Loucy (cell line): ENCODE measurements at regions not wholly inside any gene's neighbourhood (a gene's known extent, or its start where the extent isn't known, plus 50 kb on each side); places are given as distances from the start of the nearest gene placed in this dataset.

Experiments
- H2AFZ ChIP-seq: fragments of 200-600 bp; sonication (generic); 2 replicates; pipeline ENCODE4 v1.6.0; 2016; ENCODE audit warnings: antibody characterized with exemption, mild to moderate bottlenecking, low read length, moderate library complexity
- H3F3A ChIP-seq: fragments of 200-600 bp; 2 replicates; pipeline ENCODE4 v1.6.0; 2016; ENCODE audit warnings: antibody characterized with exemption, low read depth, mild to moderate bottlenecking
- H3K27me3 ChIP-seq: fragments of 200-600 bp; sonication (generic); 2 replicates; pipeline ENCODE4 v1.6.1; 2014; ENCODE audit warnings: low read length, mild to moderate bottlenecking; ENCODE audit not compliant: insufficient read depth, poor library complexity, severe bottlenecking
- H3K36me3 ChIP-seq: fragments of 200-600 bp; sonication (generic); 2 replicates; pipeline ENCODE4 v1.6.1; 2016; ENCODE audit warnings: low read length; ENCODE audit not compliant: insufficient read depth
- H3K4me1 ChIP-seq: fragments of 200-600 bp; sonication (generic); 2 replicates; pipeline ENCODE4 v1.5.1; 2014; ENCODE audit warnings: low read length, mild to moderate bottlenecking; ENCODE audit not compliant: insufficient read depth, poor library complexity, severe bottlenecking
- H3K4me2 ChIP-seq: fragments of 200-600 bp; sonication (generic); 2 replicates; pipeline ENCODE4 v1.6.0; 2014; ENCODE audit warnings: antibody characterized with exemption, low read length, low read depth, mild to moderate bottlenecking; ENCODE audit not compliant: poor library complexity, severe bottlenecking
- H3K4me3 ChIP-seq: fragments of 200-600 bp; sonication (generic); 2 replicates; pipeline ENCODE4 v1.5.1; 2014; ENCODE audit warnings: low read length, mild to moderate bottlenecking, mixed read lengths; ENCODE audit not compliant: poor library complexity, severe bottlenecking
- H3K79me2 ChIP-seq: fragments of 200-600 bp; sonication (generic); 2 replicates; pipeline ENCODE4 v1.6.1; 2014; ENCODE audit warnings: low read length; ENCODE audit not compliant: insufficient read depth
- H3K9ac ChIP-seq: fragments of 200-600 bp; sonication (generic); 2 replicates; pipeline ENCODE4 v1.6.0; 2014; ENCODE audit warnings: mild to moderate bottlenecking, low read depth, low read length, moderate library complexity; ENCODE audit not compliant: poor library complexity, severe bottlenecking
- H3K9me2 ChIP-seq: fragments of 200-600 bp; sonication (generic); replicated peaks from 2 replicates; pipeline ENCODE4 v1.6.1; 2016; ENCODE audit warnings: low read depth, low read length, mixed read lengths
- H3K9me3 ChIP-seq: fragments of 200-600 bp; sonication (generic); 2 replicates; pipeline ENCODE4 v1.6.1; 2014; ENCODE audit warnings: mild to moderate bottlenecking, antibody characterized with exemption, low read length, low read depth; ENCODE audit not compliant: insufficient read depth
- H4K20me1 ChIP-seq: fragments of 200-600 bp; sonication (generic); 2 replicates; pipeline ENCODE4 v1.6.0; 2014; ENCODE audit warnings: antibody characterized with exemption, low read length, mild to moderate bottlenecking; ENCODE audit not compliant: insufficient read depth, poor library complexity, severe bottlenecking
- CTCF ChIP-seq: fragments of 200-600 bp; sonication (generic); conservative IDR thresholded peaks from 2 replicates; pipeline ENCODE4 v1.5.1; 2014; ENCODE audit warnings: mild to moderate bottlenecking, antibody characterized with exemption, low read length
- EZH2phosphoT487 ChIP-seq: fragments of 200-600 bp; IDR thresholded peaks from 2 replicates; pipeline ENCODE4 v1.6.1; 2018; ENCODE audit warnings: antibody characterized with exemption, mild to moderate bottlenecking, moderate library complexity, borderline replicate concordance

GRCh38 chr11:111112614-111113013, 132.9 kb upstream of the POU2AF2 start:
- Histone ChIP-seq H3K4me2 (no peak overlapping the region), H3F3A (no peaks in the 10 kb centered on the region), H3K9me3 (no peaks in the 10 kb centered on the region), H3K36me3 (no peaks in the 10 kb centered on the region), H2AFZ (no peak overlapping the region), H3K79me2 (no peaks in the 10 kb centered on the region), H3K27me3 (no peaks in the 10 kb centered on the region), H3K9ac (no peak overlapping the region), H3K9me2 (no peaks in the 10 kb centered on the region), H3K4me1 (no peaks in the 10 kb centered on the region), H4K20me1 (no peaks in the 10 kb centered on the region), H3K4me3 (no peak overlapping the region)
- TF ChIP-seq EZH2phosphoT487 (no peak), CTCF (no peak)

GRCh38 chr11:111107501-111107900, 138.0 kb upstream of the POU2AF2 start:
- Histone ChIP-seq H3K4me2 (no peak overlapping the region), H2AFZ (no peak overlapping the region), H3K79me2 (no peaks in the 10 kb centered on the region), H4K20me1 (no peaks in the 10 kb centered on the region), H3K9me2 (no peaks in the 10 kb centered on the region), H3K9me3 (no peaks in the 10 kb centered on the region), H3K36me3 (no peaks in the 10 kb centered on the region), H3K27me3 (no peaks in the 10 kb centered on the region), H3K9ac (no peak overlapping the region), H3K4me1 (no peaks in the 10 kb centered on the region), H3K4me3 (no peak overlapping the region), H3F3A (no peaks in the 10 kb centered on the region)
- TF ChIP-seq CTCF = no peak
- TF ChIP-seq EZH2phosphoT487 = no peak

- Histone ChIP-seq H3K4me2 (no peak overlapping the region), H4K20me1 (no peaks in the 10 kb centered on the region), H3K79me2 (no peaks in the 10 kb centered on the region), H3K4me3 (no peak overlapping the region), H3K27me3 (no peaks in the 10 kb centered on the region), H3K4me1 (no peaks in the 10 kb centered on the region), H3F3A (no peaks in the 10 kb centered on the region), H3K36me3 (no peaks in the 10 kb centered on the region), H2AFZ (no peak overlapping the region), H3K9me3 (no peaks in the 10 kb centered on the region), H3K9me2 (no peaks in the 10 kb centered on the region), H3K9ac (no peak overlapping the region)
- TF ChIP-seq CTCF = no peak
- no peak for TF ChIP-seq EZH2phosphoT487
Measured at GRCh38 chr11:111106641-111107040, 138.9 kb upstream of the POU2AF2 start.
